Common myeloid progenitor, CD34-positive (primary cell): ENCODE measurements at regions not wholly inside any gene's neighbourhood (a gene's known extent, or its start where the extent isn't known, plus 50 kb on each side); places are given as distances from the start of the nearest gene placed in this dataset.

Experiments used
- CTCF ChIA-PET: fragments of 350-600 bp; sonication (Branson Sonifier 250); formaldehyde crosslinking; loops from one replicate; lab custom pipeline; 2021; ENCODE audit warnings: antibody characterized with exemption; lab: Charles Lee
- POLR2A ChIA-PET: fragments of 350-600 bp; sonication (Branson Sonifier 250); formaldehyde crosslinking; loops from one replicate; lab custom pipeline; 2021; ENCODE audit warnings: antibody characterized with exemption; lab: Charles Lee
- DNase-seq, 3 donors: peaks; one replicate each; pipeline versions ENCODE4 v3.0.0 to v3.0.0-alpha.2; 2013
- H3K27ac ChIP-seq, 2 experiments: 1 replicate in 1 of 2; 2 replicates in 1 of 2; pipeline ENCODE4 v1.7.0; 2013; ENCODE audit warnings: inconsistent platforms in 2 of 2, low read length in 2 of 2, mild to moderate bottlenecking in 2 of 2, low read depth in 1 of 2, moderate library complexity in 1 of 2; ENCODE audit not compliant: severe bottlenecking in 2 of 2, insufficient read depth in 1 of 2, poor library complexity in 1 of 2
- H3K27me3 ChIP-seq, 5 experiments: replicated peaks in 2 of 5; 1 replicate in 3 of 5; 2 replicates in 2 of 5; pipeline versions ENCODE4 v1.6.1 to v1.7.0; 2013; ENCODE audit warnings: low read length in 4 of 5, mild to moderate bottlenecking in 2 of 5, moderate library complexity in 2 of 5, inconsistent platforms in 1 of 5; ENCODE audit not compliant: insufficient read depth in 5 of 5, control insufficient read depth in 4 of 5
- H3K36me3 ChIP-seq, 4 experiments: 1 replicate in 2 of 4; 2 replicates in 2 of 4; pipeline versions ENCODE4 v1.6.1 to v1.7.0; 2013; ENCODE audit warnings: low read length in 3 of 4, control low read depth in 1 of 4, mild to moderate bottlenecking in 1 of 4; ENCODE audit not compliant: control insufficient read depth in 4 of 4, insufficient read depth in 4 of 4
- H3K4me1 ChIP-seq, 4 experiments: 1 replicate in 3 of 4; 2 replicates in 1 of 4; pipeline versions ENCODE4 v1.6.1 to v1.7.1; 2013; ENCODE audit warnings: low read length in 3 of 4, mild to moderate bottlenecking in 3 of 4, control low read depth in 1 of 4, inconsistent platforms in 1 of 4, moderate library complexity in 1 of 4; ENCODE audit not compliant: control insufficient read depth in 4 of 4, insufficient read depth in 4 of 4; ENCODE audit errors: control extremely low read depth in 1 of 4
- H3K4me3 ChIP-seq, 7 experiments: 1 replicate in 4 of 7; 2 replicates in 3 of 7; pipeline versions ENCODE4 v1.5.1 to v1.7.0; 2013; ENCODE audit warnings: mild to moderate bottlenecking in 7 of 7, low read length in 6 of 7, moderate library complexity in 6 of 7, inconsistent platforms in 2 of 7, low read depth in 2 of 7, control low read depth in 1 of 7; ENCODE audit not compliant: insufficient read depth in 4 of 7, control insufficient read depth in 1 of 7; ENCODE audit errors: extremely low read depth in 1 of 7
- H3K9me3 ChIP-seq, 5 experiments: 1 replicate in 4 of 5; 2 replicates in 1 of 5; pipeline versions ENCODE4 v1.6.1 to v1.7.1; 2013; ENCODE audit warnings: low read length in 4 of 5, mild to moderate bottlenecking in 2 of 5, inconsistent platforms in 1 of 5, low read depth in 1 of 5, moderate library complexity in 1 of 5; ENCODE audit not compliant: control insufficient read depth in 4 of 5, insufficient read depth in 2 of 5; ENCODE audit errors: control extremely low read depth in 1 of 5
- WGBS: methylation state at CpG from one replicate; pipeline ENCODE4 v1.1.5; 2013; ENCODE audit not compliant: insufficient coverage; 5-methylcytosine and 5-hydroxymethylcytosine counted together

DNA sequence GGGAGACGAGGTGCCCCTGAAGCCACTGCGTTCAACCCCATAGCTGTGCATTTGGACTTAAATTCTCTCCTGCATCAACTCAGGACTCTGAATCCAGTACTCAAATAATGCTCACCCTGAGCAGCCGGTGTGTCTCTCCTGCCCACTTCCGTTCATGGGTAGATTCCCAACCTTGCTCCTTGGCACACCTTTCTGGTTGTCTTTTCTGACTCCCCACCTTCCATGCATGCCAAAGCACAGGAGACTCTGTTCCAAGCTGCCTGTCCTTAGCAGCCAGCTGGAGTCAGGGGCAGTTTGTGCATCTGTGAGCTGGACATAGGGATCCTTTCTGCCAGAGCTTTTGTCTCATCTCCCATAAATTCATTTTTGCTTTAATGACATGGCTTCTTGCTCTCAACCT lies 1242.5 kb downstream of the TBC1D22A start:
- ChIA-PET CTCF (no interaction called here), POLR2A (no interaction called here)
- 100% methylated on average over 4 of the region's 4 CpGs for WGBS
- no peak for DNase-seq
- Histone ChIP-seq H3K36me3 (no peaks in the 10 kb centered on the region), H3K27me3 (peaks cover 0 to 11% (median 0%) of the 10 kb centered on the region in 5 experiments), H3K4me1 (no peaks in the 10 kb centered on the region), H3K27ac (no peak overlapping the region), H3K4me3 (no peak overlapping the region), H3K9me3 (no peaks in the 10 kb centered on the region)

DNA sequence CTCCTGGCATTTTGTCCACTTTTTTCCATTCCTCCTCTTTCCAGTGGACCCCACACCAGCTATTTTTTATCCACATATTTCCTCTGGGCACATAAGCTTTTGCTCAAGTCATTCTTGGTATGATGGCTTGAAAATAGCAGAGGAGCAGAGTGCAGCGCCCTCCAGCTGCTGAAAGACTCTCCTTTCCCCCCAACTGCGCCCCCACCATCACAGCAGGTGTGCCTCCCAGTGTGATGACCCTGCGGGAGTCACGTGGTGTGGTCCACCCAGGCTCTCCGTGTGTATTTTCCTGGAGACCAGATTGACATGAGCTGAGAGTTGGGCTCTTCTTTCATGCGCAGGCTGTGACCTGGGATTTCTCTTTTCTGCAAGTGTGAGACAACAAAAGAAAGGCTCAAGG lies 1241.6 kb downstream of the TBC1D22A start:
- no peak overlapping the region for H3K4me3 ChIP-seq
- no peak overlapping the region for H3K27ac ChIP-seq
- no peak for DNase-seq
- ChIA-PET POLR2A (no interaction called here), CTCF (no interaction called here)
- H3K27me3 ChIP-seq, result peaks cover 0 to 11% (median 1%) of the 10 kb centered on the region in 5 experiments
- no peaks in the 10 kb centered on the region for H3K36me3 ChIP-seq
- no peaks in the 10 kb centered on the region for H3K4me1 ChIP-seq
- WGBS, result 53% methylated on average over 6 of the region's 6 CpGs
- no peaks in the 10 kb centered on the region for H3K9me3 ChIP-seq

DNA sequence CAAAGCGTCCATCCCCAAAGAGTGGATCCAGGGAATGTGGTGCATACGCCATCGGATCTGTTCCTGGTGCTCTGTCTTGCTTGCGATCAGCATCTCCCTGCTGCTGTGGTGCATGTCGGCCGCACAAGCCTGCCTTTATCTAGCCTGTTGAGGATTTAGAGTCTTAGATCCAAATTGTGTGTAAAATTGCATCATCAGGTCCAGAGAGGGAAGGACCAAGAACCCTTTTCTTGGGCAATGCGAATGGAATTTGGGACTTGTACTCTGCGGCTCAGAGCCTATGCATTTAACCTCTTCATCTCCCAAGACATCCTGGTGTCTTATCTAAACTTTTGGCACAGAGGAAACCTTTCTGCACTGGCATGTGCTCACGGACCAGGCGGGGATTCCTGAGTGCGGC lies 1238.7 kb downstream of the TBC1D22A start:
- H3K36me3 ChIP-seq, result no peaks in the 10 kb centered on the region
- H3K27me3 ChIP-seq, result peaks cover 0 to 7% (median 3%) of the 10 kb centered on the region in 5 experiments
- ChIA-PET CTCF (no interaction called here), POLR2A (no interaction called here)
- WGBS, result 85% methylated on average over 8 of the region's 11 CpGs
- no peak overlapping the region for H3K4me3 ChIP-seq
- DNase-seq, result no peak
- H3K4me1 ChIP-seq, result no peaks in the 10 kb centered on the region
- no peak overlapping the region for H3K27ac ChIP-seq
- no peaks in the 10 kb centered on the region for H3K9me3 ChIP-seq

DNA sequence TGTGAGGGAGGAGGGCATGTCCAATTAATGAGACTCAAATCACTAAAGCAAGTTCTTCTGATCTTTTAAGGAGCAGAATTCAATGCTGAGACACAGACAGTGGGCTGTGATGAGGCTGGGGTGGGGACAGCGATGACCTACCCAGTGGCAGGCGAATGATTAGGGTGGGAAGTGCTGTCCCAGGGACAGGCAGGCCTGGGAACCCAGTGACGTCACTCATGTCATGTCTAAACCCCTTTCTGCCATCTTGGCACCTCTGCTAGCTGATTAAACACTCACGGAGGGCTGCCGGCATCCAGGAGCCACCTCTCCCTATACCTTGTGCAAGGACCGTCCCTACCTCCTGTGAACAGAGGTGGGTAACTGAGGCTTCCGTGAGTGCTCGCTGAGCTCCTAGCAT lies 1235.2 kb downstream of the TBC1D22A start:
- 100% methylated on average over 3 of the region's 8 CpGs for WGBS
- CTCF ChIA-PET, result no interaction called here

DNA sequence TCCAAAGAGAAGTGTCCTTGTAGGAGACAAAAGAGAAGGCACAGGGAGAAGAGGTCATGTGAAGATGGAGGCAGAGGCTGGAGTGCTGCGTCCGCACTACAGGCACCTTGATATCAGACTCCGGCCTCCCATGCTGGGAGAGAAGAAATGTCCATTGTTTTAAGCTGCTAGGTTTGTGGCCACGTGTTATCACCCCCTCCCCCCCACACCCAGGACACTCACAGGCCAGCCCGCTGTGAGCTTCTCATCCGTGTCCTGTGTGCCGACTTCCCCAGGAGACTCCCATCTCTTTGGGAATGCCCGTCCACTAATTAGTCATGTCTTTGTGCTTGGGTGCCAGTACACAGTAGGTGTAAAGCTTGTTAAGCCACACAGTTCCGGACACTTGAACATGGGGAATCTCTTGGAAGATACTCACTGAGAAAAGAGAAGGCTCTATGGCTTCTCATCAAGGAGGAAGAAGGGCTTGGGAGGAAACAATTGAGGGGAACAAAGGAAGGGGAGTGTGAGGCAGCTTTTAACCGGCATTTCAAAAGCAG lies 1234.7 kb downstream of the TBC1D22A start:
- DNase-seq, result no peak
- H3K9me3 ChIP-seq, result no peaks in the 10 kb centered on the region
- ChIA-PET POLR2A (interaction anchor here (0.5 kb wide), 1 partner anchor 245 kb away, joined by 3 read pairs; no protein-coding TSS in a partner anchor), CTCF (no interaction called here)
- H3K4me3 ChIP-seq, result no peak overlapping the region
- WGBS, result 50% methylated on average over 2 of the region's 10 CpGs
- no peaks in the 10 kb centered on the region for H3K4me1 ChIP-seq
- H3K27ac ChIP-seq, result no peak overlapping the region
- no peaks in the 10 kb centered on the region for H3K36me3 ChIP-seq
- peaks cover 0 to 9% (median 0%) of the 10 kb centered on the region in 5 experiments for H3K27me3 ChIP-seq

More for the DNA sequence above, 1235.2 kb downstream of the TBC1D22A start:
- DNase-seq, result no peak
- Histone ChIP-seq H3K4me3 (no peak overlapping the region), H3K36me3 (no peaks in the 10 kb centered on the region), H3K27me3 (peaks cover 0 to 9% (median 0%) of the 10 kb centered on the region in 5 experiments), H3K4me1 (no peaks in the 10 kb centered on the region), H3K27ac (no peak overlapping the region), H3K9me3 (no peaks in the 10 kb centered on the region)
- POLR2A ChIA-PET, result no interaction called here

DNA sequence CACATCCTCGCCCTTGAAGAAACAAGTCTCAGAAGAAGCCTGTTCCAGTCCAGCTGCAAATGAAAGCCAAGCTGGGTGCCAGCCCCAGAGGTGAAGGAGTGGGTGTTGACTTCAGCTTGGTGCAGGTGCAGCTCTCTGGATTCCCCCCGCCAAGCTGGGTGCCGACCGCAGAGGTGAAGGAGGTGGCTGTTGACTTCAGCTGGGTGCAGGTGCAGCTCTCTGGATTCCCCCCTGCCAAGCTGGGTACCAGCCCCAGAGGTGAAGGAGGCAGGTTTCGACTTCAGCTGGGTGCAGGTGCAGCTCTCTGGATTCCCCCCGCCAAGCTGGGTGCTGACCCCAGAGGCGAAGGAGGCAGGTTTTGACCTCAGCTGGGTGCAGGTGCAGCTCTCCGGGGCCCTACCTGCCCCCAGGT lies 1234.0 kb downstream of the TBC1D22A start:
- peaks cover 0 to 7% (median 0%) of the 10 kb centered on the region in 5 experiments for H3K27me3 ChIP-seq
- DNase-seq, result no peak
- H3K4me1 ChIP-seq, result no peaks in the 10 kb centered on the region
- 87% methylated on average over 7 of the region's 8 CpGs for whole genome bisulfite sequencing
- H3K27ac ChIP-seq, result no peak overlapping the region
- ChIA-PET CTCF (no interaction called here), POLR2A (no interaction called here)
- H3K9me3 ChIP-seq, result no peaks in the 10 kb centered on the region
- H3K36me3 ChIP-seq, result no peaks in the 10 kb centered on the region
- no peak overlapping the region for H3K4me3 ChIP-seq

DNA sequence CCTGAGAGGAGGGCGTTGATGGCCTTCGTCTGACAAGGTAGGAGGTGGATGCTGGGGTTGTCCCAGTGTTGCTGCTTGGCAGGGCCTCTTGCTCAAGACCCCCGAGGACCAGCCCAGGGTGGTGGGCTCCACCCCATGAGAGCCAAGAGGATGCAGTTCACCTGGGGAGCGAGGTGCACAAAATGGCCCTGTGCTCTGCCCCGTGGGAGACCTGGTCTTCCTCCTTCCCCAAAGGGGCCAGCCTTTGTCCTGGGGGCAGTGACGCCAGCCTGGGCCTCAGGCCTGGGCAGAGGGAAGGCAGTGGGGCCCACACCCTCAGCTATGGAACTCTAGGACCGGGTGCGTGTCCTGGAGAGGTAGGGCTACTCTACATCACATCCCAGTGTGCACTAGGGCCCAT lies 1233.3 kb downstream of the TBC1D22A start:
- Histone ChIP-seq H3K27ac (no peak overlapping the region), H3K27me3 (peaks cover 0 to 9% (median 0%) of the 10 kb centered on the region in 5 experiments), H3K4me3 (no peak overlapping the region), H3K4me1 (no peaks in the 10 kb centered on the region), H3K36me3 (no peaks in the 10 kb centered on the region), H3K9me3 (no peaks in the 10 kb centered on the region)
- ChIA-PET CTCF (no interaction called here), POLR2A (no interaction called here)
- DNase-seq, result no peak
- 94% methylated on average over 5 of the region's 8 CpGs for WGBS
